ENCODE measurements at regions not wholly inside any gene's neighbourhood (a gene's known extent, or its start where the extent isn't known, plus 50 kb on each side); places are given as distances from the start of the nearest gene placed in this dataset.
"Not testable (repeated sequence)": the region's sequence is repeated elsewhere in the genome, so short reads cannot be mapped to it uniquely, and the experiment has no call there.

- H3K36me3 ChIP-seq (ENCODE audit: control insufficient read depth in 2 of 2, insufficient read depth in 2 of 2, low read length in 1 of 2), result no peaks in the 10 kb centered on the region
- H3K9me3 ChIP-seq (ENCODE audit: control insufficient read depth in 2 of 2, insufficient read depth in 1 of 2, low read depth in 1 of 2, low read length in 1 of 2), result no peaks in the 10 kb centered on the region
- WGBS, 2 donors, result 47 to 57% methylated on average over 3 of the region's 3 CpGs
- no peaks in the 10 kb centered on the region for H3K27me3 ChIP-seq (ENCODE audit: control insufficient read depth in 1 of 2, insufficient read depth in 2 of 2, low read length in 2 of 2)
- H3K4me3 ChIP-seq (ENCODE audit: low read depth in 1 of 2, low read length in 2 of 2), result no peak overlapping the region
- no peaks in the 10 kb centered on the region for H3K4me1 ChIP-seq (ENCODE audit: control insufficient read depth in 2 of 2, insufficient read depth in 2 of 2, low read length in 1 of 2)
- no peak overlapping the region for H3K27ac ChIP-seq (ENCODE audit: low read depth in 2 of 2, low read length in 1 of 2)
These were observed 328.8 kb upstream of the MAGI2 start for GRCh38 chr7:79782256-79782655.

GRCh38 chr7:79781716-79782115 lies 328.2 kb upstream of the MAGI2 start:
- Histone ChIP-seq H3K27me3 (ENCODE audit: control insufficient read depth in 1 of 2, insufficient read depth in 2 of 2, low read length in 2 of 2) (no peaks in the 10 kb centered on the region), H3K4me1 (ENCODE audit: control insufficient read depth in 2 of 2, insufficient read depth in 2 of 2, low read length in 1 of 2) (no peaks in the 10 kb centered on the region)
- WGBS, 2 donors, result 20 to 36% methylated on average over 4 of the region's 4 CpGs

GRCh38 chr7:79778786-79779770 lies 325.6 kb upstream of the MAGI2 start:
- Histone ChIP-seq H3K36me3 (ENCODE audit: control insufficient read depth in 2 of 2, insufficient read depth in 2 of 2, low read length in 1 of 2) (no peaks in the 10 kb centered on the region), H3K9me3 (ENCODE audit: control insufficient read depth in 2 of 2, insufficient read depth in 1 of 2, low read depth in 1 of 2, low read length in 1 of 2) (no peaks in the 10 kb centered on the region), H3K4me1 (ENCODE audit: control insufficient read depth in 2 of 2, insufficient read depth in 2 of 2, low read length in 1 of 2) (no peaks in the 10 kb centered on the region), H3K4me3 (ENCODE audit: low read depth in 1 of 2, low read length in 2 of 2) (no peak overlapping the region), H3K27ac (ENCODE audit: low read depth in 2 of 2, low read length in 1 of 2) (no peak overlapping the region), H3K27me3 (ENCODE audit: control insufficient read depth in 1 of 2, insufficient read depth in 2 of 2, low read length in 2 of 2) (no peaks in the 10 kb centered on the region)
- 82 to 86% methylated on average over 9 of the region's 9 CpGs for WGBS, 2 donors

More at GRCh38 chr7:79781716-79782115, 328.2 kb upstream of the MAGI2 start:
- H3K4me3 ChIP-seq (ENCODE audit: low read depth in 1 of 2, low read length in 2 of 2), result no peak overlapping the region
- H3K27ac ChIP-seq (ENCODE audit: low read depth in 2 of 2, low read length in 1 of 2), result no peak overlapping the region
- no peaks in the 10 kb centered on the region for H3K36me3 ChIP-seq (ENCODE audit: control insufficient read depth in 2 of 2, insufficient read depth in 2 of 2, low read length in 1 of 2)
- no peaks in the 10 kb centered on the region for H3K9me3 ChIP-seq (ENCODE audit: control insufficient read depth in 2 of 2, insufficient read depth in 1 of 2, low read depth in 1 of 2, low read length in 1 of 2)

GRCh38 chr7:79775911-79776310 lies 322.4 kb upstream of the MAGI2 start:
- Histone ChIP-seq H3K27me3 (ENCODE audit: control insufficient read depth in 1 of 2, insufficient read depth in 2 of 2, low read length in 2 of 2) (no peaks in the 10 kb centered on the region), H3K9me3 (ENCODE audit: control insufficient read depth in 2 of 2, insufficient read depth in 1 of 2, low read depth in 1 of 2, low read length in 1 of 2) (no peaks in the 10 kb centered on the region), H3K27ac (ENCODE audit: low read depth in 2 of 2, low read length in 1 of 2) (no peak overlapping the region), H3K4me3 (ENCODE audit: low read depth in 1 of 2, low read length in 2 of 2) (no peak overlapping the region), H3K4me1 (ENCODE audit: control insufficient read depth in 2 of 2, insufficient read depth in 2 of 2, low read length in 1 of 2) (no peaks in the 10 kb centered on the region), H3K36me3 (ENCODE audit: control insufficient read depth in 2 of 2, insufficient read depth in 2 of 2, low read length in 1 of 2) (no peaks in the 10 kb centered on the region)
- 70 to 73% methylated on average over 3 of the region's 3 CpGs for WGBS, 2 donors

GRCh38 chr7:79774150-79774549 lies 320.7 kb upstream of the MAGI2 start:
- Histone ChIP-seq H3K36me3 (ENCODE audit: control insufficient read depth in 2 of 2, insufficient read depth in 2 of 2, low read length in 1 of 2) (no peaks in the 10 kb centered on the region), H3K27ac (ENCODE audit: low read depth in 2 of 2, low read length in 1 of 2) (no peak overlapping the region), H3K4me3 (ENCODE audit: low read depth in 1 of 2, low read length in 2 of 2) (no peak overlapping the region), H3K9me3 (ENCODE audit: control insufficient read depth in 2 of 2, insufficient read depth in 1 of 2, low read depth in 1 of 2, low read length in 1 of 2) (no peaks in the 10 kb centered on the region), H3K27me3 (ENCODE audit: control insufficient read depth in 1 of 2, insufficient read depth in 2 of 2, low read length in 2 of 2) (no peaks in the 10 kb centered on the region), H3K4me1 (ENCODE audit: control insufficient read depth in 2 of 2, insufficient read depth in 2 of 2, low read length in 1 of 2) (no peaks in the 10 kb centered on the region)

- H3K36me3 ChIP-seq (ENCODE audit: control insufficient read depth in 2 of 2, insufficient read depth in 2 of 2, low read length in 1 of 2), result no peaks in the 10 kb centered on the region
- 71 to 78% methylated on average over 2 of the region's 2 CpGs for WGBS, 2 donors
- H3K27ac ChIP-seq (ENCODE audit: low read depth in 2 of 2, low read length in 1 of 2), result no peak overlapping the region
- no peaks in the 10 kb centered on the region for H3K9me3 ChIP-seq (ENCODE audit: control insufficient read depth in 2 of 2, insufficient read depth in 1 of 2, low read depth in 1 of 2, low read length in 1 of 2)
- H3K4me1 ChIP-seq (ENCODE audit: control insufficient read depth in 2 of 2, insufficient read depth in 2 of 2, low read length in 1 of 2), result no peaks in the 10 kb centered on the region
- H3K27me3 ChIP-seq (ENCODE audit: control insufficient read depth in 1 of 2, insufficient read depth in 2 of 2, low read length in 2 of 2), result no peaks in the 10 kb centered on the region
- H3K4me3 ChIP-seq (ENCODE audit: low read depth in 1 of 2, low read length in 2 of 2), result no peak overlapping the region
These were observed 317.5 kb upstream of the MAGI2 start for GRCh38 chr7:79770970-79771369.

- Histone ChIP-seq H3K4me1 (ENCODE audit: control insufficient read depth in 2 of 2, insufficient read depth in 2 of 2, low read length in 1 of 2) (no peaks in the 10 kb centered on the region), H3K4me3 (ENCODE audit: low read depth in 1 of 2, low read length in 2 of 2) (no peak overlapping the region), H3K27ac (ENCODE audit: low read depth in 2 of 2, low read length in 1 of 2) (no peak overlapping the region), H3K27me3 (ENCODE audit: control insufficient read depth in 1 of 2, insufficient read depth in 2 of 2, low read length in 2 of 2) (no peaks in the 10 kb centered on the region), H3K36me3 (ENCODE audit: control insufficient read depth in 2 of 2, insufficient read depth in 2 of 2, low read length in 1 of 2) (no peaks in the 10 kb centered on the region), H3K9me3 (ENCODE audit: control insufficient read depth in 2 of 2, insufficient read depth in 1 of 2, low read depth in 1 of 2, low read length in 1 of 2) (no peaks in the 10 kb centered on the region)
- 53 to 55% methylated on average over 2 of the region's 2 CpGs for WGBS, 2 donors
These were observed 316.6 kb upstream of the MAGI2 start for GRCh38 chr7:79770063-79770462.

- H3K36me3 ChIP-seq (ENCODE audit: control insufficient read depth in 2 of 2, insufficient read depth in 2 of 2, low read length in 1 of 2); H3K27me3 ChIP-seq (ENCODE audit: control insufficient read depth in 1 of 2, insufficient read depth in 2 of 2, low read length in 2 of 2); H3K4me1 ChIP-seq (ENCODE audit: control insufficient read depth in 2 of 2, insufficient read depth in 2 of 2, low read length in 1 of 2); H3K9me3 ChIP-seq (ENCODE audit: control insufficient read depth in 2 of 2, insufficient read depth in 1 of 2, low read depth in 1 of 2, low read length in 1 of 2); H3K4me3 ChIP-seq (ENCODE audit: low read depth in 1 of 2, low read length in 2 of 2); H3K27ac ChIP-seq (ENCODE audit: low read depth in 2 of 2, low read length in 1 of 2): not testable (repeated sequence)
- 85 to 90% methylated on average over 37 to 44 of the region's 46 CpGs for WGBS, 2 donors
These were observed 314.6 kb upstream of the MAGI2 start for GRCh38 chr7:79767876-79768560.

- not testable (repeated sequence) for H3K4me1 ChIP-seq (ENCODE audit: control insufficient read depth in 2 of 2, insufficient read depth in 2 of 2, low read length in 1 of 2); H3K27ac ChIP-seq (ENCODE audit: low read depth in 2 of 2, low read length in 1 of 2); H3K36me3 ChIP-seq (ENCODE audit: control insufficient read depth in 2 of 2, insufficient read depth in 2 of 2, low read length in 1 of 2); H3K27me3 ChIP-seq (ENCODE audit: control insufficient read depth in 1 of 2, insufficient read depth in 2 of 2, low read length in 2 of 2); H3K9me3 ChIP-seq (ENCODE audit: control insufficient read depth in 2 of 2, insufficient read depth in 1 of 2, low read depth in 1 of 2, low read length in 1 of 2); H3K4me3 ChIP-seq (ENCODE audit: low read depth in 1 of 2, low read length in 2 of 2)
- 73 to 83% methylated on average over 14 of the region's 14 CpGs for WGBS, 2 donors
These were observed 313.7 kb upstream of the MAGI2 start for GRCh38 chr7:79767192-79767591.
